HK-2 (cell line): ENCODE measurements at regions not wholly inside any gene's neighbourhood (a gene's known extent, or its start where the extent isn't known, plus 50 kb on each side); places are given as distances from the start of the nearest gene placed in this dataset.
"Not testable (repeated sequence)": the region's sequence is repeated elsewhere in the genome, so short reads cannot be mapped to it uniquely, and the experiment has no call there.

ENCODE experiments used
- DNase-seq: peaks from one replicate; pipeline ENCODE4 v3.0.0-alpha.2; 2018; ENCODE audit not compliant: unreplicated experiment

DNA sequence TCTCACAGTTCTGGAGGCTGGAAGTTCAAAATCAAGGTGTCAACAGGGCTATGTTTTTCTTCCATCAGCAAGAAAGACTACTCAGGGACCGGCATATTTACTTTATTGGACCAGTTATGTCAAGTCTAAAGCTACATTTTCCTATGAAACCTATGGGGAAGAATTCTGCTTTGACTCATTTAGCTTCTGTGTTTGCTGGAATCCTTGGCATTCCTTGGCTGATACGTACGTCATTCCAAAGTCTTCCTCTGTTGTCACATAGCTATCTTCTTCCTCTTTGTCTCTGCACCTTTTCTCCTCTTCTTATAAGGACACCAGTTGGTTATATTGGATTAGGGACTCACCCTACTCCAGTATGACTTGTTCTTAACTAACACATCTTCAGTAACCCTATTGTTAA, 137.4 kb upstream of the FBXO11 start:
- DNase-seq = no peak

DNA sequence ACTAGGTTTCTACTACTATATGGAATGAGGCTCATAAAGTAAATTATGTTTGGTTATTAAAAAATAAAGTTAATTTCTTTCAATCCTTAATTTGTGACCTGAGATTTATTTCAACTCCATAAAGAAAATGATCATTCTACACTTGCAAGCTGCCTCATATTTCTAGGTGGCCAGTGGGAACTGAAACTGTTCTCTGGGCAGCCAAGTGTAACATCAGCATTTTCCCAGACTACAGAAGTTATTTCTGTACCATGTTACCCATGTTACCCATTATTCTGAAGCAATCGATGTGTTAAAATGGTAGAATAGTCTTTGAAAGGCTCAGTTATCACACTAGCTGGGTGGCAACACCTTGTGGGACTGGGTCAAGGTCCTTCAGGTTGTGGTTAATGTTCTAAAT, 139.3 kb upstream of the FBXO11 start:
- DNase-seq = no peak

DNA sequence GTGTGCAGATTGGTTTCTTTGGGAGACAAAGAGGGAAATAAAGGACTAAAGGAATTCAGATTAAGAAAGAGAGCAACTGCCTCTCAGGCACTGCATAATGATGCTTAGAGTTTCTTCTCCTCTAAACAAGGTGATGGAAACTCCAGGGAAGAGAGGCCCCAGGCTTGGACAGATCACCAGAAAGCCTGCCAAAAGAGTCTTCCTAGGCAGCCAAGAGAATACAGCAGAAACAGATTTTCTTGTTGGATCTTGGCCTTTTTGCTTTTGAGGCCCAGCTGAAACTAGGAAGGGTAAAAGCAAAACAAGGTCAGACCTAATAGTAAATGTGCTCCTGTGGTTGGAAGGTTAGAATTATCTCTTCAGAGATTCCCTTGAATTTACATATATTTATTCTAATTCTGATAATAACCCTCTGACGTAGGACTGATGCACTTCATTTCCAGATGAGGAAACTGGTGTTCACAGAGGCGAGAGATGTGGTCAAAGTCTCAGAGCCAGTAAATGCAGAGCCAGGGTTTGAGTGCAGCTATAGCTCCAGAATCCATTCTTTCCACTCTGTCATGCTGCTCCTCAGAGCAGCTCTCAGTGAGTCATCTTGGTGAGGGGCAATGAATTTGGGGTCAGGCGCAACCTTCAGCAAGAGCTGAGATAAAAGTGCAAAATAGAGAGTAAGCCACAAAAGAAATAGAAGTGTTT, 142.3 kb upstream of the FBXO11 start:
- DNase-seq = no peak

DNA sequence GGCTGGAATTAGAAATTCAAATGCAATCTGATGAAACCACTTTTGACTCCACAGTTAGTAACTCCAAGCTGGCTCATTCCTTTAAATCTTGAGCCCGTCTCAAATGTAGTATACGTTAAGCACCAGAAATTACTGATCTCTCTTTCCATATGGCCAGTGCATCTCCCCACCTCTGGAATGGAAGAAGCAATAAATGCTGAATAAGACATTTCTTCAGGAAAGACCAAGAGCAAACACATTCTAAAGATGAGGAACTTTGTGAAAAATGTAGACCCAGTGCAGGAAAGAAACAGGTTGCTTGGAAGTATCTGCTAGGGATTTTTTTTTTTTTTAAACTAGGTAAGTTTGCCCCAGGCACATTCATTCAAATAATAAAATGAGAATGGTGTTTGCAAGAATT, 143.1 kb upstream of the FBXO11 start:
- DNase-seq = no peak

DNA sequence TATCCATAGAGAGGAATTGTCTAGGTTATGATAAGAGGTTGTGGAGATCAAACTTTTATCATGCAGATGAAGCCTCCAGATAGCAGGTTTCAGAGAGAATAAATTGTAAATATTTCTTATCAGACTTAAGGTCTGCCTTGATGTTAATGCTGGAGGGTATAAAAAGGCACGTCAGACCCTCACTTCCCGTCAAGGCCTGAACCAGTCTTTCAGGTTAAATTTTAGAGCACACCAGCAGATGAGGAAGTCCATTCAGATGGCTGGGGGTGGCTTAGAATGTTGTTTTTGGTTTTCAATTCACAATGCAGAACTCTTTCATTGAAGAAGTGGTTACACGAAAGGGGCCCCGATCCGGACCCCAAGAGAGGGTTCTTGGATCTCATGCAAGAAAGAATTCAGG, 144.4 kb upstream of the FBXO11 start:
- no peak for DNase-seq

DNA sequence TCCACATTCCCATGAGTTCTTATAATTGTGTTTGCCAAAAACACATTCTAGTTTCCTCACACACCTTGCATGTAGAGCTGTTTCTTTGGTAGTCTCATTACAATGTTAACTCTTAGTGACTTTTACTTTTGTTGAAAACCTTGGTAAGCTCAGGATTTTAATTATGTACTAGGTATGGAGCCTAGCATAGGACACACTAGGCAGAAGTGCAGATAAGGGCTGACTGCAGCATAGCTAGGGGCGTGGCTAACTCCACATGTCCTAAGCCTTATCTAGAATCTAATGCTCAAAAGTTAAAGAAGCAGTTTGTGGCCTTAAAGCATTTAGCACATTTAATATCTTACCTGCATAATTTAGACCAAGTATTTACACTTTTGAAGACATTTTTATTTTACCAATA, 153.7 kb upstream of the FBXO11 start:
- DNase-seq = no peak

DNA sequence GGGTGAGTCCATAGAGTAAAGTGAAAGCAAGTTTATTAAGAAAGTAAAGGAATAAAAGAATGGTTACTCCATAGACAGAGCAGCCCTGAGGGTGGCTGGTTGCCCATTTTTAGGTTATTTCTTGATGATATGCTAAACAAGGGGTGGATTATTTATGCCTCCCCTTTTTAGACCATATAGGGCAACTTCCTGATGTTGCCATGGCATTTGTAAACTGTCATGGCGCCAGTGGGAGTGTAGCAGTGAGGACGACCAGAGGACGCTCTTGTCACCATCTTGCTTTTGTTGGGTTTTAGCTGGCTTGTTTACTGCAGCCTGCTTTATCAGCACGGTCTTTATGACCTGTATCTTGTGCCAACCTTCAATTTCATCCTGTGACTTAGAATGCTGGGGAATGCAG, 155.4 kb upstream of the FBXO11 start:
- DNase-seq = not testable (repeated sequence)

DNA sequence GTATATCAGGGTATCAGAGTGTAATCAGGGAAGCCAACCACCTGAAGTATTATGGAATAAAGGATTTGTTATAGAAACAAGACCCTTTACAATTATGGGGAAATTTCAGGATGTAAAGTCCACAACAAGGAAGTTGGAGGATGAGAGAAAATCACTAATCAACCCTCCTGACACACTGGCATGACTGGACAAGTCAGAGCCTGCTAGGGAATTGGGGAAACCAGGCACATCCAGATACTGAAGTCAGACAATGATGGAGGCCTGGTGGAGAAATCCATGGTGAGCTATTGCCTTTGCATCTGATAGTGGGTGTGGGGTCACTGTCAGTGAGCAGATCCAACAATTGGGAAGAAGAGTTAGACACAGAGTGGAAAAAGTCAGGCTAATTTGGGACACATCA, 158.8 kb upstream of the FBXO11 start:
- DNase-seq = no peak

DNA sequence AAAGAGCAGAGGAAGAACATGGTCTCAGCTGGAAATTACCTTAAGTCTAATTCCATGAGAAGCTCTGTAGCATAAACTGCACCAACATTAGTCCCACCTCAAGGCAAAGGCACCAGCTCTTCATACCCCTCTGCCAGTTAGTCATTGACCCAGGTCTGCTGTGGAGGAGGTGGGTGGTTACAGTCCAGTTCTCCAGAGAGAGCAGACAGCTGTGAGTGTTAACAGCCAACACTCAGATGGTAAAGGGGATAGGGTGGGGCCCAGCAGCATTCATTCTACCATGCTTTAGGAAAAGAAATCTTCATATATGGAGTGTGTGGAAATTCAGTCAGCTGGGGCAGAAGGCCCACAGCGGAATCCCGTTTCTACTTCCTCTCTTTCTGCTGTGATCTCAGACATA, 159.7 kb upstream of the FBXO11 start:
- no peak for DNase-seq

DNA sequence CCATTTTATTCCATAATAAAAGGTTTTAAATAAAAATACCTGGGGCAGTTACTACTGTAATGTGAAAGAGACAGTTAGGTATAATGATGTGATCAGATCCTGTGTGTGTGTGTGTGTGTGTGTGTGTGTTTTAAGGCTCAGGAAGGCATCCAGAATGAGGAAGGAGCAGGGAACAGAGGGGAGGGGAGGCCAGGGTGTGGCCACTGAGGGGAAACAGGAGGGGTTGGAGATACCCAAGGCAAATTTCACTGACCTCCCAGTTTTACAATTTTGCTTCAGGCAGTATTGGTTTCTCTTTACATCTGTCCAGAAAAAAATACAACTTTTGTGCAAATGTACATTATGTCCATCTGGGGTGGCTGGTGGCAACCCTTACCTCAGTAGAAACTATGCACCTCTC, 163.5 kb upstream of the FBXO11 start:
- DNase-seq = no peak

DNA sequence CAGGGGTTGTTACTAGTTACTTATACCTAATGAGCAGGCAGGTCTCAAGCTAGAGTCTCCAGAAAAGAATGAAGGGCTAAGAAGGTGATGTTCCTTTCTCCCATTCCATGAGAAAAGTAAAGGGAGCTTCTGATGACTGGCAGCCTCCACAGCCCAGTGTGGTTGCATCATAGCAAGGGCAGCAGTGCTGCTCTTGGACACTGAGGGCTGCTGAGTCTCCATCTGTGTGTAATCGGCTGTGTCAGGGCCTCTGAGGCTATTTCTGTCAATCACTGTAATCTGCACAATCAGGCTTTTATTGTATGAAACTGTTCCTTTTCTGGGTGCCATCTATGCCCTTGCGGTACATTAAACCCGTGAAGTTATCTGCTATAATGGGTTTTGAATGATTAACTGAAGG, 164.1 kb upstream of the FBXO11 start:
- DNase-seq = no peak

DNA sequence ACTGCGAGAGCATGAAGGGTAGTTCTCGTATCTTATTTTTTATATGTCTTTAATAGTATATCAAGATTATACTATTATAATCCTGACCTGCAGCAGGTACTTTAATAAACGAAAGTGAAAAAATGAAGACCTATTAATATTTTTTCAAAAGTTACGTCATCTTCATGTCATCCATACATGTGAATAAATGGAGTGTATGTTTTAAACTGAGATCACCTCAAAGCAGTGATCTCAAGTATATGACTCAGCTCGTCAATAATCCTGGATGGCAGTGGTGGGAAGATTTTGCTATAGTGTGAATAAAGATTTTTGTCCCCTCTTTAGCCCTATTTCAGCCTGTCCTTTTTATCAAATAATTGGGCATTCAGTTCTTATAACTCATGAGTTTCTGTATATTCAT, 166.3 kb upstream of the FBXO11 start:
- DNase-seq = no peak

DNA sequence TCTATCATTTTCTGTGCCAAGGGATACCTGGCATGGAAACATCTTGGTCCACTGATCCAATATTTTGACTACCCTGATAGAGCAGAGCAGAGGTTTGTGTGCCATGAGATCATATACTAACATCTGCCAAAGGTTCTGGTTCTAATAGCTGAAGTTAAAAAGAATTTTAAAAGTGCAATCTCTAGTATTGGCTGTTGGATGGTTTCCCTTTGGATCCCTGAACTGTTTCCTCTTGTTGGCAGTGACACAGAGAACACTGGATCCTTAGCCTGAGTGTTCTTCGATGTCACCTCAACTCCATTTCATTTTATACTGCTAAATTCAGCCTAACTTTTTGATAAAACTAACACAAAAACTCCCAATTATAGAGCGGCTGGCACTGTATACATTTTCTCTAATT, 169.3 kb upstream of the FBXO11 start:
- DNase-seq = no peak

DNA sequence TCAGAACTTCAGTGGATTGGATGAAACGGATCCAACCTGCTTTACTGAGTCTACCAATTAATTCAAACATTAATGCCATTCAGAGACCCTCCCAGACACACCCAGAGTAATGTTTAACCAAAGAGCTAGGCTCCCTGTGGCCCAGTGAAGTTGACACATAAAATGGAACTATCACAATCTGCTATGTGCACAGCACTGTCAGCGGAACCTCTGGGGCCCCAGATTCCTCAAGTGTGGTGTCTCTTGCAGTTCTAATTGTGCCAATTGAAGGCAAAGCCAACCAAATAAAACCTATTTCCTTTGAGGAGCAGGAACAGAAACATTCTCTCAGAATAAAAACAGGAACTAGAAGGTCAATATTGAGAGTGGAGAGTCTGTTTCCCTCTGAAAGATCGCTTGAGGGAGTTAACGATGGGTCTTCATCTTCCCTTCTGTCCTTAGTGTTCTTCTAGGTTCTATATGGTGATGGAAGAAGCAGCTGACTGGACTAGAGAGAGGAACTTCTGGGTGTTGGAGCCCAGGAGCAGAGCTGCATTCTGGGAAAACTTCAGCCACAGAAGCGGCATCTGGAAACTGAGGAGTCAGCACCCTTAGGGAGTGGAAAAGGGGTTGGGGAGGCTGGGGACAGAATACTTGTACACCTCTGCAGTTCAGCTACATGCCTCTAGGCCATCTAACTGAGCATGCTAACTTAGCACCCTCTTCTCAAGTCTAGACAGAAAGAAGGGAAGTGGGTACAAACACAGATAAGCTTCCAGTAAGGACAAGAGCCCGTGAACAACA, 174.4 kb upstream of the FBXO11 start:
- no peak for DNase-seq

DNA sequence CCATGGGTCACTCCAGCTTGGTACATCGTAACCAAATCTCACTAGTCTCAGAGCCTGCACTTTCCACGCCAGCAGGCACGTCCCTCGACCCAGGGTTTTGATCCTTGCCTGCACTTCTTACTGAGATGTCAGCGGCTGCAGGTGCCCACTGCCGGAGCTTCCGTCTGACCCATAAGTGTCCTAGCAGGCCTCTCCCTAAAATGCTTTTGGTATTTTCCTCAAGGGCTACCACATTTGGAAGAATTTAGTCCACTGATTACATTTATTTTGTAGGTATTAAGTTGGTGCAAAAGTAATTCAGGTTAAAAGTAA, 175.0 kb upstream of the FBXO11 start:
- no peak for DNase-seq

DNA sequence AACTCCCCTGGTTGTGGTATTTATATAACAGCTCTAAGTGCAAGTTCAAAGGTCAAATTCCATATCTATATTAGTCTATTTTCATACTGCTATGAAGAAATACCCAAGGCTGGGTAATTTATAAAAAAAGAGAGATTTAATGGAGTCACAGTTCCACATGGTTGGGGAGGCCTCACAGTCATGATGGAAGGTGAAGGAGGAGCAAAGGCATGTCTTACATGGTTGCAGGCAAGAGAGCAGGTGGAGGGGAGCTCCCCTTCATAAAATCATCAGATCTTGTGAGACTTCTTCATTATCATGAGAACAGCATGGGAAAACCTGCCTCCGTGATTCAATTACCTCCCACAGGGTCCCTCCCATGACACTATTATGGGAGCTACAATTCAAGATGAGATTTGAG, 179.6 kb upstream of the FBXO11 start:
- DNase-seq = no peak

DNA sequence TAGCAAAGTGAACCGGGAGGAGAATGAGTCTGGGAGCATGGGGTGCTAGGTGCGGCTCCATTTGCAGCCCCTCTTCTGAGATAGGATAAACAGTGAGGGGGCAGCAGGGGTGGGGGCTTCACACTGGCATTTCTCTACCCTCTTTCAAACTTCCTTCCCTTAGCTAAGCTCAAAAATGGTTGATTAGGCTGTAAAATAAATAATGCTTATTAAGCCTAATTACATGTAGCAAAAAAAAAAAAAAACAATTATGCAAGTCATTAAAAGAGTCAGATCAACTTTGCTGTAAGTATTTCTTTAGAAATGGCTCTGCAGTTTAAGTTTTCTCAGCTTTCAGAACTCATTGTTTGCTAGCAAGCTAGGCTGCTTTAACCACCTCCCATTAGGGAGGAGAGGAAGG, 182.7 kb upstream of the FBXO11 start:
- no peak for DNase-seq

DNA sequence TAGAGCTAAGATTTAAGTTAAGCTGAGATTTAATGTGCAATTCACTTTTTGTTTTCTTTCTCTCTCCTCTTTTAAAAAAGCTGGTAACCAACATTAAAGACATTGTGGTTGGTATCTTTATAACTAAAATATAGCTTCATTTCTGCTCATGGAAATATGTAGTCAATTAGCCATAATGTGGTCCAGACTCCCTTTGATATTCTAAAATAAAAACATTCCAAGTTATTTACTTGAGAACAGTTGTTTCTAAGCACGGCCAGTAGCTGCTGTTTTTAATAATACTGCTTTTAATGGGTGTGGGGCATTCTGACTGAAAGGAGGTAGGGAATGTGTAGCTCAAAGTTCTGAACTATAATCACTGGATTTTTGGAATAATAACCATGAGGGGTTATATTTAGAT, 183.3 kb upstream of the FBXO11 start:
- no peak for DNase-seq

DNA sequence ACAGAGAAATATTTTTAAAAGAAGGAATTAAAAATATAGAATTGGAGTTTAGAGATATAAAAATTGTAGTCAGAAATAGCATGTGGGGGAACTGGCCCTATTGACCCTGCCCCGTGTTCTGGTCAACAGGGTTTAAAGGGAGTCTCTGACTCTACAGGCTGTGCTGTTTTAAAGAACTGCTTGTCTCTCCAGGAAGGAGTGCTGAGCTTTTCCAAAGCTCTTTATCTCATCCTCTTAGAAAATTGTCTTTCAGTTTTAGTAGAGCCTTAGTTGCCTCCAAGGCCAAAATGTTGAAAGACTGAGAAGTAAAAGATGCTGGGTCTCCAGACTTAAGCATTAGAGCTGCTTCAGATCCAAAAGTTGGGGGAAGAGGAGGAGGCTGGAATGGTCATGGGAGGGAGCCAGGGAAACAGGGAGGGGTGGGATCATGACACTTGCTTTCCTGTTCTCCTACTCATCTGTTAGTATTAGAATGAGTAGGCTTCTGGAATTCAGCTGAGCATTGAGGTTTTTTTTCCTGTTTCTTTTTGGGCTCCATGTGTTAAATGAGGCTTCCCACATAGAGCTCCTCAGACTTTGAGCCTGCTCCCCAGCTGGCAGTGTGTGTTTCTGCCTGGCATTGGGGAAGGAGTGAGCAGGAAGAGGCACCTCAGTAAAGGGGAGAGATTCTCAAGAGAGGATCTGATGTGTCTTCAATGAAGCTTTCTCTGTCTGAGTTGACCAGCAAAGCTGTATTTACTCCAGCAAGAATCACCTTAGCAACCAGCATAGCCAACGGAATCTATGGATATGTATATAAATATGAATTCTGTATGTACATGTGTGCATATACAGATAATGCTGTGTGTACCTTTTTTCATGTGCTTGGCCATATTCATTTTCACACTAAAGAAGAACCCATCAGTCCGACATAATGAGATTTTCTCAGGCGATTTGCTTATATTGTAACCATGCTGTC, 186.8 kb upstream of the FBXO11 start:
- no peak for DNase-seq

DNA sequence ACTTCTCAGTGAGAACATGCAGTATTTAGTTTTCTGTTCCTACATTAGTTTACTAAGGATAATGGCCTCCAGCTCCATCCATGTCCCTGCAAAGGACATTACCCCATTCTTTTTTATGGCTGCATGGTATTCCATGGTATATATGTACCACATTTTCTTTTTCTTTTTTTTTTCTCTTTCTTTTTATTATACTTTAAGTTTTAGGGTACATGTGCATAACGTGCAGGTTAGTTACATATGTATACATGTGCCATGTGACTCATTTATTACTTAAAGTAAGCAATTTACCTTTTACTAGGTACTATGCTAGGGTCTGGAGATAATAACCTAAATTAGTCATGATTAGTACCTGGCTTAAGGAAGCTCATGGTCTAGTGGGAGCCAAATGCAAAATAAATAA, 190.5 kb upstream of the FBXO11 start:
- not testable (repeated sequence) for DNase-seq

DNA sequence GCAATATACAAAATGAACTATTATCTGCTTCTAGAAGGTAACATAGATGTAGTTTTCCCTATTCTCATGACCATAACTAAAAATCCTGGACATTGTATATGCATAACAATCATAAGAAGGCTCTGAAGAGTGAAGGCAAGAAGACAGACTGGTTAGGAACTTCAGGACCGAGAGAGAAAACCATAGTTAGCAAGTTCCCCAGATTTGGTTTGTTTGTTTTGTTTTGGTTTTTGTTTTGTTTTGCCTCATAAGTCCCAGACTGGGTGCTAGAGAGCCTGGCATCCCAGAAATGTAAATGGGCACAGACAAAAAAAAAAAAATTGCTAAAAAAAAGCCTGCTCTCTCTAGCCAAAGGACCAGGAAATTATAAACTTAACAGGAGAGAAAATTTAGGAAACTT, 192.2 kb upstream of the FBXO11 start:
- no peak for DNase-seq

DNA sequence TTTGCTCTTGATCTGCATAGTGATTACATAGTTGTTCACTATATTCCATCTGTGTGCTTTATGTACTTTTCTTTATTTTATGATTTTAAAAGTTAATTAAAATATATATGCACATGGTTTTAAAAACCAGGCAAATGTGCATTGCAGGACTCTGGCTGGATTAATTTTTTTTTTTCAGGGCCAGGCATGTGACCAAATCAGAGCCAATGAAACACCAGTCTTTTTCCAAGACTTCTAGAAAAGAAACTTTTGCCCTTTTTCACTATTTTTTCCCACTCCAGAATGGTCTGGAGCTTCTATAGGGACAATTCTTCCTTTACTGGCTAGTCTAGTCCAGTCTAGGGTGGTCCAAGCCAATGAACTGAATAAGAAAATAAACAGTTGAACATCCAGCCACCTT, 198.1 kb upstream of the FBXO11 start:
- DNase-seq = no peak

DNA sequence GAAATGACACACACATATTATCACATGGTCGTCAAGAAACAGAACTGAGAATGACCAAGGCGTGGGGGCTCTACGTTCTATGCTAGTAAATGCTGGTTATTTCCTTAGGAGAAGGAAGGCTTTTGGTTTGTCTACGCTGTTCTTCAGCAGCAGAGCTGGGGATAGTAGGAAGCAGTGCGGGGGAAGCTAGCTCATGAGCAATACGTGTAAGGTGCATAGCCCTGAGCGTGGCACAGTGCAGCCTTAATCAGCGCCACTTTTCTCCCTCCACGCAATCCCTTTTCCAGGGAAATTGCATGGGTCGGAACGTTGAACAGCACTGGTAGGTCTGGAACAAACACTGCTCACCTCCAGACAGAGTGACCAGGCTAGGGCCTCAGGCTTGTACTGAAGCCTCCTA, 199.6 kb upstream of the FBXO11 start:
- no peak for DNase-seq
